A204.1 (cell line): ENCODE measurements at regions not wholly inside any gene's neighbourhood (a gene's known extent, or its start where the extent isn't known, plus 50 kb on each side); places are given as distances from the start of the nearest gene placed in this dataset.
A peak's percentile ranks its signal among the peaks of the same experiment; 100 is the strongest.

Experiments
- FAIRE-seq: peaks from 2 replicates; lab custom pipeline; 2012; peaks lifted over from hg19 to GRCh38; lab: Jason Lieb, UNC

DNA sequence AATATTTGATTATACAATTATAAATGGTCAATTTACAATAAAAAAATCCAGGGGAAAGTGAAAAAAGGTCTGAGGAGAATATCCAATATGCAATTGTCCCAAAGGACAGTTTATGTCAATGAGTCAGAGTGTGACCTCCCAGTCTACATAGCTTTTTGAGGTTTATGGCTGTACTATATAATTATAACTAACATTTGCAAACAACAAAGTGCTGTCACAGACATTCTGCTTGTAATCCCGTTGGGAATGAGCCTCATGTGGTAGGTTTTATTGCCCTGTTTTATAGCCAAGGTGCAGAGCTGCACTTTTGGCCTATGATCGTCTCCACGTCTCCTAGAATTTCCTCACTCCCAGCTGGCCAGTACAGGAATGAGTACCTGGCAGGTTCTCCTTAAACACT is 103.8 kb downstream of the ADSS2 start:
- FAIRE-seq: no peak

DNA sequence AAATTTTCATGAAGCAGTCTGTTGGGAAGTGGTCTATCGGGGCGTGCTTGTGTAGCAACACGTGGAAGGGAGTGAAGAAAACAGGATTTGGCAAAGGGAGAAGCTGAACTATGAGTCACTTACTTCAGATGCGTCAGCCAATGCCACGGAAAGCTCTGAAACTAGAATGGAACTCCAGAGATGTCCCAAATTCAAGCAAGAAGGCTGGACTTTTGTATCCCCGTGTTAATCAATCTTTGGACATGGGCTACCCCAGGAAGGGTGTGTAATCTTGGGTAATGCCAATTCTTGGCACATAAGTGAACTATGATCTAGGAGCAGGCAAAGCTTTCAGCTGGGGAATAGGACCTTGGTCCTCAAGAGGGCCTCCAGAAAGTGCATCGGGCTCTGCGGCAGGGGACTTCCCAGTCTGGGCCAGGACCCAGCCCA is 102.6 kb downstream of the ADSS2 start:
- peak; percentile 51 for FAIRE-seq

DNA sequence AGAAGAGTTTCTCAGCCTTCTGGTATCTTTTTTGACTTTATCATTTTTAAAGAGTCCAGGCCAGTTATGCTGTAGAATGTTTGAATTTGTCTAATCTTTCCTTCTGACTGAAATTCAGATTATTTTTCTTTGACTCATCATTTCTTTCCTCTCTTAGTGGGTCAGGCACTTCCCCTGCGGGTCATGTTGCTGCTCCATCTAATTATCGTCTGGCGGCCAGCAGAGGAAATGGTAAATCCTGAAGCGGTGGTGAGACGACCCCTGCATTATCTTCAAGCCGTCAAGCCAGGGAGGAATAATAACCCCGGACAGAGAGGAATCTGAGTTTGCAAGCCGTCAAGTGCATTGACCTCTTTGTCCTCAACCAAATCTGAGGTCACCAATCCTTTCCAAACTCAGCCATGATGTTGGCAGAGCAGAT is 102.1 kb downstream of the ADSS2 start:
- peak; percentile 77 for FAIRE-seq

DNA sequence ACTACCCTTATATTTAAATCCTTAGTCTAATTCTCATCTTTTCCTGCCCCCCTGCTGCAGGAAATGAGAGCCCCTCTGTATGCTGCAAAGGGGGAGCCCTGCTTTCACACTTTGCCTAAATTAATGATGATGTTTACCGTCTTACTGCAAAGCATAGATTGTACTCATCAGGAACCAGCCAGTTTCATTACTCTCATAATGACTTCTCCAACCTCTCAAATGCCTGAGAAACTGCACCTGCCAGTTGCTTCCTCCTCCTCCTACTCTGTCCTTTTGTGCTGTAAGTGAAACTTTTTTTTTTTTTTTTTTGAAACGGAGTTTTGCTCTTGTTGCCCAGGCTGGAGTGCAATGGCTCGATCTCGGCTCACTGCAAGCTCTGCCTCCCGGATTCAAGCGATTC is 101.7 kb downstream of the ADSS2 start:
- no peak for FAIRE-seq

DNA sequence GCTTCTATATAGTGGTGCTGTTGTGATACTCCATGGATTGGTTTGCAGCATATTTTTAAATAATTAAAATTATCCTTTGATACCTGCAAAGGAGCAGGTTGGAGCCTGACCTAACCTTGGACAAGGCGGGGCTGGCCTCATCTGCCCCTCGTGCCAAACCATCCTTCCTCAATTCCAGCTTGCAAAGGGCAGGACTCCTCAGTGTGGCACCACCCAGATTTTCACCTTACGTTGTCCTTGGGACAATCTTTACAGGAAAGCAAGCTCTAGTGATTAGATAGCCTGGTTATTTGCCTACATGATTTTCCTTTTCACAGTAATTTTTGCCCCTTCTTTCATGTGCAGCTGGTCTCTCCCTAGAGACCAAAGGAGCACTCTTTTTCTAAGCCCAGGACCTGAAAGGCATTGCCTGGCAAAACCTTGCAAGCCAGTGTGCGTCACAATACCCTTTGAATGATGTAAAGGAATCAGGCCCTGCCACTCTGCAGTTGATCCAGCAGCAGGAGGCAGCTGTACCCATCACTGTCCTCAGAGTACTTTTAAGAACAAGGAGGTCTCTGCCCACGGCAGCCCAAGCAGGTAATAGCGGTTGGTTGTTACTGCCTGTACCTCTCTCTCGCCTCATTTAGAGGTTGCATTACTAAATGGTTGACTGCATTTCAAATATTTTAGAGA is 99.4 kb downstream of the ADSS2 start:
- FAIRE-seq: no peak

DNA sequence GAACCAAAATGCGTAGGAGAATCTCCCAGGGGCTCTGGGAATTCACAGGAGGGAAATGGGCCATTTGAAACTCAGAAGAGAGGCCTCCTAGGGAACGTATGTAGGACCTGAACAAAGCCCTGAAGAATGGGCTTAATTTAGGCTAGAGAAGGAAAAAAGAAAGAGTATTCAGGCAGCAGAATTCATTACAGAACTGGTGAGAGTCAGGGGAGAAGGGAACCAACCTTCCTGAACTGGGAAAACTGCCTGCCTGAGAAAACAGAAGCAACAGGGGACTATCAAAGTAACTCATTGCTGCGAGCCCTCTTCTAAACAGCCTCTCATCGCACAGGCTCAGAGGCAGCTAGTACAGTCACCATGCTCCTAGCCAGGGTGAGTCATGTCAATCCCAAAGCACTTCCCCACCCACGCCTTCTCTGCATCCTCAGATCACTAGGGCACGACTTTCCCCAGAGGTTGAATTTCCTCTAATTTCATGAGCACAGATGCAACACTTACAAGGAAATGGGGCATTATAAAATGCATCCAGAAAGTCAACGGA is 98.1 kb downstream of the ADSS2 start:
- peak; percentile 96 for FAIRE-seq

DNA sequence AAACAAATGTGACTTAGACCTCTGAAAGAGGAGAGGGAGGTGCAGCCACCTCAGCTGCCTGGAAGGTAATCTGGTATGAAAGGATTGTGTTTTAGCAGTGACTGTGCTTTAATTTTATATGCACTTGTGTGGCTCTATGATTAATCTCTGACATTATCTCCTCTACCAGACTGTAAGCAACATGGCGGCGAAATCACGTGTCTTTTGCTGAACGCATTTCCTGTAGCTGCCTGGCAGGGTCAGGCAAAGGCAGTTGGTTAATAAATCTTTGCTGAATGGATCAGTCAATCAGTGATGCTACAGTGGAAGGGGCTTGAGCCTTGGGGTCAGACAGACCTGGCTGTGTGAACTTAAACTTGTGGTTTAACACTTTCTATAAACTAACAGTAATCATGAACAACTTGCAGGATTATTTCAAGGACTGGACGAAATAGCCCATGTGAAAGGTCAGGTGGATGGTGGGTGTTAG is 96.9 kb downstream of the ADSS2 start:
- no peak for FAIRE-seq

DNA sequence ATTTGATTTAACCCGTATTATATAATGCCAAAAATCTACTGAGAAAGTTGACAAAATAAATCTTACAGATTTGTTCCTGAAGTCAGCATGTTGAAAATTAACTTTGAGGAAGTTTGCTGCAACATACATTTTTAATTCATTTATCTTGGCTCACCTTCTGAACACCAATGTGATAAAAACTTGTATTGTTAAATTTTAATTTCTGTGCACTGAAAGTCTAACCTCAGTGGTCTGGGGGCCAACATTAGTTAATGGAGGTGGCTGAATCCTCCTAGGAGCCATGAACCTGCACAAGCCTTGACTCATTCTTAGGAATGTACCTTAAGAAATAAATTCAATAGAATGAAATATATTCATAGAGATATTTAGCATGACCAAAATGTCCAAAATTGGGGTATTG is 95.3 kb downstream of the ADSS2 start:
- FAIRE-seq: no peak
